GM23248 (cell line): ENCODE measurements at regions not wholly inside any gene's neighbourhood (a gene's known extent, or its start where the extent isn't known, plus 50 kb on each side); places are given as distances from the start of the nearest gene placed in this dataset.

ENCODE experiments used
- EZH2 ChIP-seq: fragments of 200-600 bp; sonication (generic); IDR thresholded peaks from 2 replicates; pipeline ENCODE4 v1.6.1; 2018; ENCODE audit warnings: antibody characterized with exemption, mild to moderate bottlenecking; ENCODE audit not compliant: insufficient read depth, poor library complexity, severe bottlenecking
- EZH2phosphoT487 ChIP-seq: fragments of 200-600 bp; sonication (generic); IDR thresholded peaks from 2 replicates; pipeline ENCODE4 v1.6.1; 2018; ENCODE audit warnings: antibody characterized with exemption, moderate library complexity, mild to moderate bottlenecking, low read depth; ENCODE audit not compliant: insufficient read depth

DNA sequence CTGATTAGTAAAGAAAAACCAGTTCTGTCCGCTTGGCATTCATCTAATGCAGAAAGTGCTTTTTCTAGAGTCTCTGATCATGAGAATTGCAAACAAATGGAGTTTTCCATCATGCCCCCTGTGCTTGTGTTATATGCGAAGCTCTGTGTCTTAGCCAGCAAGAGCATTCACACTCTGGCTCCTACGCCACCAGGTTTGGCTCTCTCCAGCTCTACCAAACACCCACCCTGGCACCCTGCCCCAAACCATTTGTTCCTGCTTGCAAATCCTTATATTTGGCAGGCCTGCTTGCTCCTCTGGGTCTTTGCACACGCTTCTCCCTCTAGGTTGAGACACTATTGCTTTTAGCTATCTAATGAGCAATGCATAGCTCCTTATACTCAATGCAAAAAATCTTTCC lies 204.1 kb upstream of the CYRIA start:
- TF ChIP-seq EZH2phosphoT487 (no peak), EZH2 (no peak)
